ENCODE measurements at regions not wholly inside any gene's neighbourhood (a gene's known extent, or its start where the extent isn't known, plus 50 kb on each side); places are given as distances from the start of the nearest gene placed in this dataset.

- no peaks in the 10 kb centered on the region for H3K79me2 ChIP-seq (ENCODE audit: control insufficient read depth, insufficient read depth, low read length)
- H3K9me1 ChIP-seq (ENCODE audit: control insufficient read depth, insufficient read depth, low read length) = no peaks in the 10 kb centered on the region
- H4K20me1 ChIP-seq (replicated peaks; ENCODE audit: control insufficient read depth, insufficient read depth, low read length) = no peaks in the 10 kb centered on the region
- H3K4me1 ChIP-seq (replicated peaks in 1 of 2; ENCODE audit: control insufficient read depth in 2 of 2, insufficient read depth in 2 of 2, low read length in 2 of 2) = no peaks in the 10 kb centered on the region
- TF ChIP-seq, protein P1, sequence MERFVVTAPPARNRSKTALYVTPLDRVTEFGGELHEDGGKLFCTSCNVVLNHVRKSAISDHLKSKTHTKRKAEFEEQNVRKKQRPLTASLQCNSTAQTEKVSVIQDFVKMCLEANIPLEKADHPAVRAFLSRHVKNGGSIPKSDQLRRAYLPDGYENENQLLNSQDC (CRISPR knock-in tag; IDR thresholded peaks at IDR 0.05) = no peak
- TF ChIP-seq KLF6 (CRISPR knock-in tag; IDR thresholded peaks at IDR 0.05; ENCODE audit: borderline replicate concordance) = no peak
- TF ChIP-seq ZNF140 (CRISPR knock-in tag; IDR thresholded peaks at IDR 0.05) = no peak
- no peak for TF ChIP-seq PTTG1 (tag; IDR thresholded peaks at IDR 0.05; ENCODE audit: low read depth)
- no peak for TF ChIP-seq THRAP3 (IDR thresholded peaks at IDR 0.05; ENCODE audit: borderline replicate concordance)
- no peak for TF ChIP-seq BDP1 (IDR thresholded peaks at IDR 0.05; ENCODE audit: insufficient read depth, insufficient read length)
- TF ChIP-seq ZNF699 (CRISPR knock-in tag; IDR thresholded peaks at IDR 0.05; ENCODE audit: insufficient replicate concordance) = no peak
- TF ChIP-seq SAFB (IDR thresholded peaks at IDR 0.05; ENCODE audit: borderline replicate concordance, low read depth, low read length) = no peak
- no peak for TF ChIP-seq MED1 (CRISPR knock-in tag; IDR thresholded peaks at IDR 0.05; ENCODE audit: borderline replicate concordance)
- TF ChIP-seq PCBP1 (IDR thresholded peaks at IDR 0.05; ENCODE audit: low read depth, low read length, poor library complexity, severe bottlenecking) = no peak
- no peak for TF ChIP-seq ZNF239 (CRISPR knock-in tag; IDR thresholded peaks at IDR 0.05)
- TF ChIP-seq PHF21A (IDR thresholded peaks at IDR 0.05; ENCODE audit: borderline replicate concordance, low read depth) = no peak
- no peak for TF ChIP-seq TRIM24 (IDR thresholded peaks at IDR 0.05)
- H3K4me2 ChIP-seq (ENCODE audit: insufficient read depth, low read length) = no peak overlapping the region
- H2AFZ ChIP-seq (ENCODE audit: low read depth, low read length) = no peak overlapping the region
- no peaks in the 10 kb centered on the region for H3K9me3 ChIP-seq (replicated peaks; ENCODE audit: control insufficient read depth, insufficient read depth, low read depth, low read length)
- H3K27me3 ChIP-seq (ENCODE audit: control insufficient read depth in 2 of 2, insufficient read depth in 2 of 2, low read length in 2 of 2) = peaks cover 0 to 2% of the 10 kb centered on the region in 2 experiments; a peak in 4 of 5 replicates
- H3K4me3 ChIP-seq = no peak overlapping the region
- BruUV-seq (replicated peaks) = no TSS peak
- in situ Hi-C loops (cut with MboI) (no loop called here), intact Hi-C loops (cut with micrococcal nuclease) (no loop called here)
- CTCF ChIA-PET (ENCODE audit: low intra/inter-chr PET ratio) = no interaction called here
- ATAC-seq (no peak), DNase-seq (ENCODE audit: extremely low read depth in 1 of 4, low spot score in 3 of 4) (no peak), FAIRE-seq (no peak)
- POLR2A ChIA-PET = no interaction called here
- no peak overlapping the region for H3K9ac ChIP-seq (ENCODE audit: insufficient read depth in 1 of 2, low read depth in 2 of 2, low read length in 2 of 2)
- no peaks in the 10 kb centered on the region for H3K36me3 ChIP-seq (ENCODE audit: control insufficient read depth, insufficient read depth, low read length)
- no peak overlapping the region for H3K27ac ChIP-seq (ENCODE audit: extremely low read depth, low read depth, low read length)
- WGBS (ENCODE audit: insufficient coverage, low coverage, missing lambda C conversion rate) = 3% methylated on average over 7 of the region's 7 CpGs
Measured at GRCh38 chr14:36383767-36384431, 63.5 kb upstream of the MBIP start.
